ENCODE measurements at regions not wholly inside any gene's neighbourhood (a gene's known extent, or its start where the extent isn't known, plus 50 kb on each side); places are given as distances from the start of the nearest gene placed in this dataset.

DNA sequence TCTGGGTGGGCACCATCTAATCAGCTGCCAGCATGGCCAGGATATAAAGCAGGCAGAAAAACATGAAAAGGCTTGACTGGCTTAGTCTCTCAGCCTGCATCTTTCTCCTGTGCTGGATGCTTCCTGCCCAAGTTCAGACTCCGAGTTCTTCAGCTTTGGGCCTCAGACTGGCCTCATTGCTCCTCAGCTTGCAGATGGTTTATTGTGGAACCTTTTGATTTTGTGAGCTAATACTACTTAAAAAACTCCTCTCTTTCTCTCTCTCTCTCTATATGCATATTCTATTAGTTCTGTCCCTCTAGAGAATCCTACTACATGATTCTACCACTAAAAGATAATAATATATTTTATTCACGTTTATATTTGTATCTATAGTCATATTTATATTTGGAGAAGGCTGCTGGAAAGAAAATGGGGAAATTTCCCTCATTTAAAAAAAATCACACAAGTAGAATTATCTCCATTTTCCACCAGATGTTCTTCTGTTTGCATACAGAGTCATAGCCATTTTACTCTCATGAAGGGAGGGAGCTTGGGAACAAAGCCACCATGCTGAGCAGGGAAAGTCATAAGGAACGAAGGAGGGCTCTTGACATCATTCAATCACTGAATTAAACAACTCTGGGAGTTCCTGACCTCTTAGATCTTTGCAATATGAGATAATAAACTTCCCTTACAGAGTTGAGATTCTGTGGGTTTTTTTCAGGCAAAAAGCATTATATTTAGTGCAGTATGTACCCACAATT, 1137.4 kb upstream of the CDH18 start:
- Histone ChIP-seq H3K9me3 (ENCODE audit: insufficient read depth, low read depth, low read length) (no peaks in the 10 kb centered on the region), H3K4me1 (ENCODE audit: insufficient read depth, low read length) (no peaks in the 10 kb centered on the region), H3K27me3 (ENCODE audit: insufficient read depth, low read length) (no peaks in the 10 kb centered on the region), H3K9ac (ENCODE audit: low read depth, low read length) (no peak overlapping the region), H3K27ac (ENCODE audit: low read depth, low read length) (no peak overlapping the region), H3K4me3 (ENCODE audit: low read length) (no peak overlapping the region), H3K36me3 (ENCODE audit: insufficient read depth, low read length) (no peaks in the 10 kb centered on the region)
- WGBS = 55% methylated on average over 2 of the region's 3 CpGs

DNA sequence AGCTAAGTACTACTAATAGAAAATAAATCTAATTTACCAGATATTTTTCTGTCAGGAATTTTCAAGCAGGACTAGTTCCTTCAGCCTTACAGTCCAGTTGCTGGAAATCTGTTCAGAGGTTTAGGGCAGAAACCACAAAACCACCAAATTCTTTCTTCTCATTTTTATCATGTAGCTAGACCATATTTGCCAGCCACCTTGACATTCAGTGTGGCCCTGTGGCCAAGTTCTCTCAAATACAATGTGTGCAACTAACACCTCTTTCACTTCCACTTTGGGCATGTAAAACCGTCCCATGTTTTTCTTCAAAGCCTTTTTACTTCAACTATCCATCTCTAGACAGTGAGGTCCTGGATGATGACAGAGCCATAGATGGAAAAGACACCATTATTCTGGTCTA, 1133.2 kb upstream of the CDH18 start:
- no peak overlapping the region for H3K27ac ChIP-seq (ENCODE audit: low read depth, low read length)
- 94% methylated on average over 1 of the region's 1 CpG for WGBS

DNA sequence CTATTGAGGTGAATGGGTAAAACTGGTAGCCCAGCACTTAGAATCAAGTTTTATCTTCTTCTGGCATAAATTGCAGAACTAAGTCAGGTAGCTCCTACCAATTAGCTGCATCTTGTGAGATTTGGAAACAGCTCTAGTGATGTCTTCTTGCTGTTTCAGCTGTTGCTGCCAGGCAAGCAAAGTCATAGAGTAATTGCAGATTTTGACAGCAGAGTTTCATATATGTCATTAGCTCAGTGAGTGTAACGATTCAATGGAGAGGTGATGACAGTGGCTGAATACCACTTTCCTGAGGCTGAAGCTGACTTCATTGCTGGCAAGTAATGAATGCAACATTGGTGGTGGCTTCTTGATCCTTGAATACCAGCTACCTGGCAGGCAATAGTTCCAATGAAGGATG, 1109.7 kb upstream of the CDH18 start:
- Histone ChIP-seq H3K27me3 (ENCODE audit: insufficient read depth, low read length) (no peaks in the 10 kb centered on the region), H3K9me3 (ENCODE audit: insufficient read depth, low read depth, low read length) (no peaks in the 10 kb centered on the region), H3K27ac (ENCODE audit: low read depth, low read length) (no peak overlapping the region), H3K4me3 (ENCODE audit: low read length) (no peak overlapping the region), H3K9ac (ENCODE audit: low read depth, low read length) (no peak overlapping the region), H3K4me1 (ENCODE audit: insufficient read depth, low read length) (no peaks in the 10 kb centered on the region), H3K36me3 (ENCODE audit: insufficient read depth, low read length) (no peaks in the 10 kb centered on the region)
- 95% methylated on average over 1 of the region's 1 CpG for WGBS

More for the DNA sequence above, 1133.2 kb upstream of the CDH18 start:
- no peaks in the 10 kb centered on the region for H3K4me1 ChIP-seq (ENCODE audit: insufficient read depth, low read length)
- H3K4me3 ChIP-seq (ENCODE audit: low read length) = no peak overlapping the region
- no peaks in the 10 kb centered on the region for H3K36me3 ChIP-seq (ENCODE audit: insufficient read depth, low read length)
- H3K9me3 ChIP-seq (ENCODE audit: insufficient read depth, low read depth, low read length) = no peaks in the 10 kb centered on the region
- H3K9ac ChIP-seq (ENCODE audit: low read depth, low read length) = no peak overlapping the region
- H3K27me3 ChIP-seq (ENCODE audit: insufficient read depth, low read length) = no peaks in the 10 kb centered on the region

DNA sequence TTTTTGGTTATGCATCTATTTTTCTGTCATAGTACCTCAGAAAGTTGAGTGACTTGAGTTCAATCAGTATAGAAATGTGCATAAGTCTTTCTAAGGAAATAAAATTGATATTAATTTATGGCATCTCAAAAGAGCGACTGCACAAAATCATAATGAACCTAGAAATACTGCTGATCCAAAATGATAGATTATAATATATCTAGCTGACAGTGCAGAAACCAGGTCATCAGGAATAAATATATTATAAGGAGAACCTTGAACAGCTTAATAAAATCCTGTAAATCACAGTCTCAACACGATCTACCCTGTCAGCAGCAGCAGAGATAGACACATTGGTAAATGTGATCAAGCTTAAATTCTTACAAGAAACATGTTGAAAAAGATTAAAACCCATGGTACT, 1106.6 kb upstream of the CDH18 start:
- H3K4me3 ChIP-seq (ENCODE audit: low read length) = no peak overlapping the region
- H3K36me3 ChIP-seq (ENCODE audit: insufficient read depth, low read length) = no peaks in the 10 kb centered on the region
- 100% methylated on average over 1 of the region's 2 CpGs for WGBS
- no peak overlapping the region for H3K27ac ChIP-seq (ENCODE audit: low read depth, low read length)
- no peaks in the 10 kb centered on the region for H3K4me1 ChIP-seq (ENCODE audit: insufficient read depth, low read length)
- H3K27me3 ChIP-seq (ENCODE audit: insufficient read depth, low read length) = no peaks in the 10 kb centered on the region
- H3K9me3 ChIP-seq (ENCODE audit: insufficient read depth, low read depth, low read length) = no peaks in the 10 kb centered on the region
- H3K9ac ChIP-seq (ENCODE audit: low read depth, low read length) = no peak overlapping the region

DNA sequence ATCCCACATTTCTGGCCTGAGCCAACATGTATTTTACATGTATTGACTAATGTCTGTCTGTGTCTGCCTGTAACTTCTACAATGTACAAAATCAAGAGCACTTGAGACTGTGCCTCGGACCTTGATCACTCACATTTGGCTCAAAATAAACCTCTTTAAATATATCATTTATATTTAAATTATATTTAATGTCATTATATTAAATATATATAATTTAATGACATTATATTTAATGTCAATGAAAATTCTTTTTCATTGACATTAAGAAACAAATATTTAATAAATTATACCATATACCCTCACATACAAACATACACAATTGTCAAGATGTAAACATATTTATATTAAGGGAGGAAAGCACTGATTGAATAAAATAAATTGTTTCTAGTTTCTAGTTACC, 1099.8 kb upstream of the CDH18 start:
- Histone ChIP-seq H3K9ac (ENCODE audit: low read depth, low read length) (no peak overlapping the region), H3K36me3 (ENCODE audit: insufficient read depth, low read length) (no peaks in the 10 kb centered on the region), H3K27ac (ENCODE audit: low read depth, low read length) (no peak overlapping the region), H3K27me3 (ENCODE audit: insufficient read depth, low read length) (no peaks in the 10 kb centered on the region), H3K4me1 (ENCODE audit: insufficient read depth, low read length) (no peaks in the 10 kb centered on the region), H3K9me3 (ENCODE audit: insufficient read depth, low read depth, low read length) (no peaks in the 10 kb centered on the region), H3K4me3 (ENCODE audit: low read length) (no peak overlapping the region)
- WGBS = 100% methylated on average over 1 of the region's 1 CpG

DNA sequence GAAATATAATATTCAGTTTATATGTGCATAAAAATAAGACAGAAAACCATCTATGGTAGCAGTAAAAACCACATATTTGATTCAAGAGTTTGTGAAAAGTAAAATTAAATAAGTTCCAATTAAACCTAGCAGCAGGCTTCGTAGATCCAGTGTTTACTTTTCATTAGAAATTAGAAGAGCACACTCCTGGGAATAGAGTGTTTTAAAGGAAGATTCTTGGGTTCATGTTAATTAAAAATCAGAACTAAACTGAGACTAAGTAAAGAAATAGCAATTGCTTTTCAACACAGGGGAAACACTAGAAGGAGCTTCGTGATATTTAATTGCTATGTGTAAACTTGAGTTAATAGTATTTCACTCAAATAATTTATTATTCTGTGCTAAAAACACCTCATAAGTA, 1097.8 kb upstream of the CDH18 start:
- Histone ChIP-seq H3K27me3 (ENCODE audit: insufficient read depth, low read length) (no peaks in the 10 kb centered on the region), H3K36me3 (ENCODE audit: insufficient read depth, low read length) (no peaks in the 10 kb centered on the region), H3K9ac (ENCODE audit: low read depth, low read length) (no peak overlapping the region), H3K9me3 (ENCODE audit: insufficient read depth, low read depth, low read length) (no peaks in the 10 kb centered on the region), H3K27ac (ENCODE audit: low read depth, low read length) (no peak overlapping the region), H3K4me1 (ENCODE audit: insufficient read depth, low read length) (no peaks in the 10 kb centered on the region), H3K4me3 (ENCODE audit: low read length) (no peak overlapping the region)
- 100% methylated on average over 1 of the region's 2 CpGs for WGBS

DNA sequence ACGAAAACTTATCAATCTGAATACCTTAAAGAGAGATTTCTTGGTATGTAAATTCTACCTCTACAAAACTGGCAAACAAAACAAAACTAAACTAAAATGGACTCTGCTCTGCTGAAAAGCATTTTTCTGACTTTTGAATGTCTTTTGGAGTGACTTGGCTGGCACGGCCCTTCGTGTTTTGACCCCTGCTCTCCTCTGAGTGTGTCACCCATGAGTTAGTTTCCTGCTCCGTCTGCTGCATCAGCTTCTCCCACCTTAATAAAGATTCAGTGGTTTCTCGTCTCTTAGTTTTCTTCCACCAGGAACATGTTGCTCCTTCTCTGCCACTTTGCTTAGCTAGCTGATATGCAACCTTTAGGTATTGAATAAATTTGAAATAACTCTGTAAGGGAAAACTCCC, 1084.0 kb upstream of the CDH18 start:
- Histone ChIP-seq H3K4me3 (ENCODE audit: low read length) (no peak overlapping the region), H3K27ac (ENCODE audit: low read depth, low read length) (no peak overlapping the region), H3K9ac (ENCODE audit: low read depth, low read length) (no peak overlapping the region), H3K9me3 (ENCODE audit: insufficient read depth, low read depth, low read length) (no peaks in the 10 kb centered on the region), H3K36me3 (ENCODE audit: insufficient read depth, low read length) (no peaks in the 10 kb centered on the region), H3K27me3 (ENCODE audit: insufficient read depth, low read length) (no peaks in the 10 kb centered on the region), H3K4me1 (ENCODE audit: insufficient read depth, low read length) (peaks cover 4% of the 10 kb centered on the region; the same call in 1 of the 2 replicates)
- 86% methylated on average over 4 of the region's 5 CpGs for WGBS

DNA sequence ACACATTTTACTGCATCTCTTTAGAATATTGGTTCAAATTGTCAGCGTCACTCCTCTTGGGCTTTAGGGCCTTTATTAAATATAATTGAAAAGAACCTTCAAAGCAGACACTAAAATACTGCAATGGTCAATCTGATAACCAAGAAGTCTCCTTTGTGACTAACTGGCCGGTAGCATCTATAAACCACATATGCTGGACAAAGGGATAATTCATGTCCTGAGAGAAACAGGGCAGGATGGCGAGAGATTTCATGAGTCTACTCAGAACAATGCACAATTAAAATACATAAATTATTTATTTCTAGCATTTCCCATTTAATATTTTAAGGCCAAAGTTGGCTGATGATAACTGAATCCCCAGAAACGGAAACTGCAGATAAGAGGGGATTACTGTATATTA, 1083.4 kb upstream of the CDH18 start:
- Histone ChIP-seq H3K9ac (ENCODE audit: low read depth, low read length) (no peak overlapping the region), H3K36me3 (ENCODE audit: insufficient read depth, low read length) (no peaks in the 10 kb centered on the region), H3K27ac (ENCODE audit: low read depth, low read length) (no peak overlapping the region), H3K4me3 (ENCODE audit: low read length) (no peak overlapping the region), H3K9me3 (ENCODE audit: insufficient read depth, low read depth, low read length) (no peaks in the 10 kb centered on the region), H3K4me1 (ENCODE audit: insufficient read depth, low read length) (peaks cover 4% of the 10 kb centered on the region; the same call in 1 of the 2 replicates), H3K27me3 (ENCODE audit: insufficient read depth, low read length) (no peaks in the 10 kb centered on the region)
- WGBS = 100% methylated on average over 3 of the region's 4 CpGs

DNA sequence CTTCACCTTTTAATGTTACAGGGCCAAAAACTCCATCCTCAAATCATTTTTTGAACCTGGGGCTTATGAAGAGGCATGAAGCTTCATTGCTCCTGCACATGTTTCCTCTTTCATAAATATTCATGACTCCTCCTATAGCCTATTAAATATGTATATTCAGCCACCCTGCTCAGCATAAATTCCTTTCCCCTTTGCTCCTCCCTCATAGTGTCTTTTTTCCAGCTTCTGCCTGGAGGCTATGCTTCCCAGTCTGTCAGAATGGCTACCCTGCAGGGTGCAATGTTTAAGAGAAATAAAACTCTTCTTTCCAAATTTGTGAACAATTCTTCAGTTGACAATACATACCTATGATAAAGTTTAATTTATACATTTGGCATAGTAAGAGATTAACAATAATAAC, 1082.9 kb upstream of the CDH18 start:
- Histone ChIP-seq H3K4me1 (ENCODE audit: insufficient read depth, low read length) (peaks cover 4% of the 10 kb centered on the region; the same call in 1 of the 2 replicates), H3K9me3 (ENCODE audit: insufficient read depth, low read depth, low read length) (no peaks in the 10 kb centered on the region), H3K27me3 (ENCODE audit: insufficient read depth, low read length) (no peaks in the 10 kb centered on the region), H3K4me3 (ENCODE audit: low read length) (no peak overlapping the region), H3K36me3 (ENCODE audit: insufficient read depth, low read length) (no peaks in the 10 kb centered on the region), H3K27ac (ENCODE audit: low read depth, low read length) (no peak overlapping the region), H3K9ac (ENCODE audit: low read depth, low read length) (no peak overlapping the region)

DNA sequence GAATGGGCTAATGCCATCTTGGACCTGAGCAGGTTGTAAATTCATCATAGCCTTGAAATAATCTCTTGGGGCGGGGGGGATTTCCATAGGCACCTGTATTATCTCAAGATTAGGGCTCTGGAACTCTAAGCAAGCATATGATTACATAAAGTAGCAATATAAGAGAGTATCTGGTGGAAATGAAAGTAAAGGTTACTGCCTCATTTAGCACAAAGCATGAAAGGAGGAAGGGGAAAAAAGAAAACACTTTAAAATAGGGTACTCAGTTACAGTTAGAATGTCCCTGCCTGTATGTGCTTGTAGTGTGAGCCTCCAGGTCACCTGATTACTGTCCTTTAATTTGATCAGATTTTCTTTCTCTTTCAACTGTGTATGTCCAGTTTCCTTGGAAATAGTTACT, 1079.7 kb upstream of the CDH18 start:
- peaks cover 20% of the 10 kb centered on the region for H3K9me3 ChIP-seq (ENCODE audit: insufficient read depth, low read depth, low read length)
- no peak overlapping the region for H3K4me3 ChIP-seq (ENCODE audit: low read length)
- 91% methylated on average over 1 of the region's 1 CpG for WGBS
- H3K27me3 ChIP-seq (ENCODE audit: insufficient read depth, low read length) = no peaks in the 10 kb centered on the region
- H3K36me3 ChIP-seq (ENCODE audit: insufficient read depth, low read length) = no peaks in the 10 kb centered on the region
- peaks cover 4% of the 10 kb centered on the region; the same call in 1 of the 2 replicates for H3K4me1 ChIP-seq (ENCODE audit: insufficient read depth, low read length)
- H3K9ac ChIP-seq (ENCODE audit: low read depth, low read length) = no peak overlapping the region
- no peak overlapping the region for H3K27ac ChIP-seq (ENCODE audit: low read depth, low read length)

DNA sequence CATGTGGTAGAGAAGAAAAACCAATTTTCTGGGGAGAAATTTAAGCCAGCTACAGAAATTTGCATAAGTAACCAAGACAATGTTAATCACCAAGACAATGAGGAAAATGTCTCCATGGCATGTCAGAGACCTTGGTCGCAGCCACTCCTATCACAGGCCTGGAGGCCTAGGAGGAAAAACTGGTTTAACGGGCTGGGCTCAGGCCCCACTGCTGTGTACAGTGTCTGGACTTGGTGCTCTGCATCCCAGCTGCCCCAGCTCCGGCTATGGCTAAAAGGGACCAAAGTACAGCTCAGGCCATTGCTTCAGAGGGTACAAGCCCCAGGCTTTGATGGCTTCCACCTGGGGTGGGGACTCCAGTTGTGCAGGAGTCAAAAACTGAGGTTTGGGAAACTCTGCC, 1075.1 kb upstream of the CDH18 start:
- H3K9me3 ChIP-seq (ENCODE audit: insufficient read depth, low read depth, low read length) = peaks cover 20% of the 10 kb centered on the region
- WGBS = 95% methylated on average over 3 of the region's 3 CpGs
- H3K36me3 ChIP-seq (ENCODE audit: insufficient read depth, low read length) = no peaks in the 10 kb centered on the region
- H3K9ac ChIP-seq (ENCODE audit: low read depth, low read length) = no peak overlapping the region
- H3K27ac ChIP-seq (ENCODE audit: low read depth, low read length) = no peak overlapping the region
- H3K4me3 ChIP-seq (ENCODE audit: low read length) = no peak overlapping the region
- no peaks in the 10 kb centered on the region for H3K27me3 ChIP-seq (ENCODE audit: insufficient read depth, low read length)
- no peaks in the 10 kb centered on the region for H3K4me1 ChIP-seq (ENCODE audit: insufficient read depth, low read length)

DNA sequence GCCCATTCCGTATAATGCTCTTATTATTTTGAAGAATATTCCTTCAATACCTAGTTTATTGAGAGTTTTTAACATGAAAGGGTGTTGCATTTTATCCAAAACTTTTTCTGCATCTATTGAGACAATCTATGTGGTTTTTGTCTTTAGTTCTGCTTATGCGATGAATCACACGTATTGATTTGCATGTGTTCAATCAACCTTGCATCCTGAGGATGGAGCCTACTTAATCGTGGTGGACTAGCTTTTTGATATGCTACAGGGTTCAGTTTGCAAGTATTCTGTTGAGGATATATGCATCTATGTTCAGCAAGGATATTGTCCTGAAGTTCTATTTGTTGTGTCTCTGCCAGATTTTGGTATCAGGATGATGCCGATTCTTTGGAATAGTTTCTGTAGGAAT, 1070.3 kb upstream of the CDH18 start:
- H3K27me3 ChIP-seq (ENCODE audit: insufficient read depth, low read length) = no peaks in the 10 kb centered on the region
- H3K9ac ChIP-seq (ENCODE audit: low read depth, low read length) = no peak overlapping the region
- H3K27ac ChIP-seq (ENCODE audit: low read depth, low read length) = no peak overlapping the region
- H3K36me3 ChIP-seq (ENCODE audit: insufficient read depth, low read length) = no peaks in the 10 kb centered on the region
- WGBS = 93% methylated on average over 4 of the region's 5 CpGs
- H3K4me3 ChIP-seq (ENCODE audit: low read length) = no peak overlapping the region
- peaks cover 4% of the 10 kb centered on the region; the same call in 1 of the 2 replicates for H3K9me3 ChIP-seq (ENCODE audit: insufficient read depth, low read depth, low read length)
- no peaks in the 10 kb centered on the region for H3K4me1 ChIP-seq (ENCODE audit: insufficient read depth, low read length)
